NCI-H748 treated with DMSO at 0.1 percent for 48 hours (cell line): ENCODE measurements at regions not wholly inside any gene's neighbourhood (a gene's known extent, or its start where the extent isn't known, plus 50 kb on each side); places are given as distances from the start of the nearest gene placed in this dataset.
A peak's percentile ranks its signal among the peaks of the same experiment; 100 is the strongest.

Experiments
- DNase-seq: peaks from one replicate; lab custom pipeline; 2025; lab: John Stamatoyannopoulos, UW

- no peak for DNase-seq
Measured at GRCh38 chr2:122500316-122501105, 745.1 kb downstream of the TSN start.

- DNase-seq, result no peak
Measured at GRCh38 chr2:122506620-122507019, 751.2 kb downstream of the TSN start.

DNA sequence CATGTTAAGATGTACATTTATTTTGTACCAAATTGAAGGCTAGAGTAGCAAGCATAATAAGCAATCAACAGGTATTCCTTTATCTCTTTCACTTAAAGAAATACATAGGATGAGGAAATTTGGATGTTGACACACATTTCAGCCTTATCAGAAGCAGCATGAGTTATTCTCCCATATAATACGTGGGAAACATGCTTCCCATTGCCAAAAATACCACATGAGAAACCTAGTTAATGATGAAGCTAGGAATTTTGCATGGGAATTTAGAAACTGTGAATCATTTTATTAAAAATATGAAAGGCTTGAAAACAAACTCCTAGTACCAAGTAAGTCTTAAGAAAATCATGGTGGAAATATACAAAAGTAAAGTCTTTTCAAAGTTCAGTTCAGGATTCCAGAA, 751.8 kb downstream of the TSN start:
- DNase-seq, result no peak

- DNase-seq, result no peak
Measured at GRCh38 chr2:122512091-122512490, 756.6 kb downstream of the TSN start.

DNA sequence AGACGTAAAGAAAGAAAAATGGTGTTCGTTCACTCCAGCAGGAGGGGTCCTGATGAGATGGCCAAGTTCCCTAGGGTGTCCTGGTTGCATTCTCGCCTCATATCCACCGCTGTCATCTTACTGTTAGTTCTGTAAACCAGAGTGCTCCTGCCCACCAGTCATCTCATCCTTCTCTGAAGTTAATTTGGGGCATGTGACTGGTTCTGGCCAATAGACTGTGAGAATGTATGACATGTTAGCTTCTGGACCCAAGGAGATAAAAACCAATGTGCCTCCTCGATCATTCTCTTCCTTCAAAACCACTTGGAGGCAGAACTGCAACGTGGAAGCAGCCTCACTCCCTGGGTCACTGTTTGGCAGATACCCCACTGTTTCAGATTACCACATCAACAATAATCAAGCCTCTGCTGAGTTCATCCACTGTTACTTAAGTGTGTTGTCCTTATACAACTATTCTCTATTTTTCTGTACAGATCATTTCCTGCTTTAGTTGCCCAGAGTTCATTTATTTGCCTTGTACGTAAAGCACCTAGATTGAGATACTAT, 759.1 kb downstream of the TSN start:
- peak; percentile 17 for DNase-seq

- no peak for DNase-seq
Measured at GRCh38 chr2:122515731-122516290, 760.4 kb downstream of the TSN start.

DNA sequence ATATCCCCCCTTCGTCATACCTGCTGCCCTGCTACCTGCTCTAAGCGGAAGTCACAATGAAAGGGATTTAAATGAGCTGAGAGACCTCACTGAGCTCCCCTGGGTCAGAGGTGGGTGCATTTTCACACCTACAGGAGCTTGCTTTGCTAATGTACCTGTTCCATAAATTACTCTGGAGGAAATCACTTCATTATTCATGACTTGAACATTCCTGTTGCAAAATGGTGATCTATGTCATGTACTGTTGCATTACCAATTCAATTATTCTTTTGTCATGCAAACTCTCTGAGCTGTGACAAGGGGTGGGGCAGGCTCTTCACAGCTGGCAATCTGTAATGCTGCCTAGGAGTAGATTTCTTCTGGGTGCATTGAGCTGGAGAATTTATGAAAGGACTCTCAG, 761.3 kb downstream of the TSN start:
- DNase-seq, result no peak

GRCh38 chr2:122519366-122519765, 763.9 kb downstream of the TSN start:
- DNase-seq, result no peak

GRCh38 chr2:122519821-122520611, 764.6 kb downstream of the TSN start:
- no peak for DNase-seq

DNA sequence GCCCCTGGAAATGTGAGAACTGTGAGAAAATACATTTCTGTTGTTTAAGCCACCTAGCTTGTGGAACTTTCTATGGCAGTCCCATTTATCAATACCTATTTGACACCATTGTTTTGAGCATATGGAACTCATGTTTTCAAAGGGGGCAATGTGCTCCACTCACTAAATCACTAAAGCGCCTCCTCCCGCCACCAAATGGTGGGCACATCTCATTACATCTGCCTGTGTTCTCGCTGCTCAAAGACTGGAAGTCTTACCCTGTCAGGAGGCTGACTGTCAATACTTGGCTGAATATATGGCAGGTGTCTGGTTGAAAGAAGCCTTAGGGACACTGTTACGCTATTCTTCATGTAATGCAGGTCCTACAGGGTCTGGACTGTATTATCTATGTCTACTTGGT, 767.7 kb downstream of the TSN start:
- DNase-seq, result no peak

DNA sequence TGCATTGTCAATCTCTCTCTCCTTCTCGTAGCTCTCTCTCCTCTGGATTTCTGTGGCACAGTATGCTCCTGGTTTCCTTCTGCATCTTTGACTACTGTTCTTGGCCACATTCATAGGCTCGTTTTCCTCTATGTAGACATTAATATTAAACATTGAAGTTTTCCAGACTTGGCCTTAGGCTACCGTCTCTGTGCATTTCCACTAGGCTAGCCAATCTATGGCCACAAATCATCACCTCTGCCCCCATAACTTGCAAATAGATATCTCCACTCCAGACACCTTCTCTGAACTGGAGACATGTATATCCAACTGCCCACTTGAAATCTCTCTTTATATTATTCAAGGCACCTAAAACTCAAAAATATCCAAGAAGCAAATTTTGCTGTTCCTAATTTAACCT, 768.5 kb downstream of the TSN start:
- DNase-seq, result no peak

- DNase-seq, result no peak
Measured at GRCh38 chr2:122525336-122525735, 769.9 kb downstream of the TSN start.

DNA sequence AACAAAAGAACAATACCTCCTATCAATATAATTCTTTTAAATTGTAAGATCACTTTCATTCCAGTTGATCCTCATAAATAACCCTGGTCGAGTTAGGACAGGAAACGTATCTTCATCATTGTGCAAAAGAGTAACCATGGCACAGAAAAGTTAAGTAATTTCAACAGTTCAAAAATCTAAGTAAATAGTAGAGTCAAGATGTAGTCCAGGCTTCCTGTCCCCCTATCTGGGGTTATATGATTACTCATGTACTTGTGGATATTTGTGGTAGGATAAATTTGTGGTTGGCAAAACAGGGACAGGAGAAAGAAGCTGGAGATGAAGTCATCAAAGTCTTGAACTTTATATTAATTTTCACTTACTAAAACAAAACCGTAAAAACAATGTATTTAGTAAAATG, 772.6 kb downstream of the TSN start:
- no peak for DNase-seq

DNA sequence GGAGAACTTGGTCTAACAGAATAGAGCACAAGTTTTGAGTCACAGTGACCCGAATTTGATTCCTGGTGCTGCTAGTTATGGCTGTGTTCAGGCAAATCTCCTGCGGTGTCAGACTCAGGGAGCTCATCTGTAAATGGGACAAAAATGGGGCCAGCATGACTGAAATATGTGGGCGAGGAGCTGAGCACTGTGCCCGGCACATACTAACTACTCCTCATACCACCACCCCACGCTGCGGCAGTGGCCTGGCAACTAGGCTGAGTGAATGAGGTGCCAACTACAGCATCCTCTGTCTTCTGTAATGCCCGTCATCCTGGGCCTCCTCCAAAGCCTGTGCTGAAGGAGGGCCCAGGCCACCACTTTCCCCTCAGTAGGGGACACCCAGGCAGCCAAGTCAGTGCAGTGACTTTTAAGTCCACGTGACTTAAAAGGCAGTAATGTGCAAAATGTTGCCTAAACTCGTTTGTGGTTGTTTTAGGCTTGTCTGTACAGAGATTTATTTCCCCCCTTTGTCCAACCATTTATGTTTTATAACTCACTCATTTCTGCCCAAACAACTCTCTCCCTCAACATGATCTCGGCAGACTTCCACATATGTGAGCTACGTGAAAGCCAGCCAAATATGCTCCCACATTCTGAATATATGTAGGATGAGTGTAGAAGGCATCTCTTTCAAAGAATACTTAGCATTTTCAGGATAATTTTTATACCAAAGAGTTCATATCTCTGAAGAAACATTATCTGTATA, 773.7 kb downstream of the TSN start:
- DNase-seq, result no peak

DNA sequence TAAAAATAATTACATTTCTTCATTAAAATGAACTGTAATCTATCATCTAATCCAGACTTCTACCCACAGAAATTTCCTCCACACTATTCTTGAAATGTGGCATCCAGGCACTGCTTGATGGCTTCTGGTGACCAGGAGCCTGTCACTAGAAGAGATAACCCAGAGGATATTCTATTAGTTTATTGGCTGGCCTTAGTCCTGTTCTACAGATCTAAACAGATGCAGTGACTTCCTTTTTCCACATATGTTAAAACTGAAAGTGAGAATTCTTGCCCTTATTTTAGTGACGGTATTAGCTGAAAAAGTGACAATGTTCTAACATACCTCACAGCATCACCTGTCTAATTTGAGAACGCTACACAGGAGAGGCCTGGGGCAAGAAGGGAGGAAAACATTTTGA, 775.4 kb downstream of the TSN start:
- no peak for DNase-seq

- DNase-seq, result no peak
Measured at GRCh38 chr2:122531290-122532071, 776.0 kb downstream of the TSN start.

DNA sequence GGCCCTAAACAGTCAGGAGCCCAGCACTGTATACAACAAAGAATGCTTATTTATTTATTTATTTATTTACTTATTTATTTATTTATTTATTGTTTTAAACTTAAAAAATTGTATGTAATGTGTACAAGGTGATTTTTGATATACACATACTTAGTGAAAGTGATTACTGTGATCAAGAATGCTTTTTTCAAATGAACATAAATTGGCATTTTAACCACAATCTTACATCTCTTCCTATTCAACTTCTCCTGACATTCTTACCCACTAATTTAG, 776.6 kb downstream of the TSN start:
- no peak for DNase-seq

DNA sequence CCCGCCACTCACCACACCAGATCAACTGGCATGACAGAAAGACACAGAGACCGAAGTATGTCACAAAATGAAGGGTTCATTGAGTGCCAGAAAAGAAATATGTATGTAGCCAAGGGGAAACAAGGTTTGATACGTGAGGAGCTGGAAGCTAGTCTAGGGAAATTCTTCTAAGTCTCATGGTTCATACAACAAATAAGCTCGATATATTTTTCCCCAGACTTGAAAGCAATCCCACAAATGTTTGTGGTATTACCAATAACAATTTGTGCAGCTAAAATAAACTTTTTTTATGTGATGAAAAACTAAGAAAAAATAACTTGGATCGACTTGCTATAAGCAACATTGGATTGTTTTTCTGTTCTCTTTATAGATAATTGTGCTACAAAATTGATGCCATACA, 777.0 kb downstream of the TSN start:
- no peak for DNase-seq

DNA sequence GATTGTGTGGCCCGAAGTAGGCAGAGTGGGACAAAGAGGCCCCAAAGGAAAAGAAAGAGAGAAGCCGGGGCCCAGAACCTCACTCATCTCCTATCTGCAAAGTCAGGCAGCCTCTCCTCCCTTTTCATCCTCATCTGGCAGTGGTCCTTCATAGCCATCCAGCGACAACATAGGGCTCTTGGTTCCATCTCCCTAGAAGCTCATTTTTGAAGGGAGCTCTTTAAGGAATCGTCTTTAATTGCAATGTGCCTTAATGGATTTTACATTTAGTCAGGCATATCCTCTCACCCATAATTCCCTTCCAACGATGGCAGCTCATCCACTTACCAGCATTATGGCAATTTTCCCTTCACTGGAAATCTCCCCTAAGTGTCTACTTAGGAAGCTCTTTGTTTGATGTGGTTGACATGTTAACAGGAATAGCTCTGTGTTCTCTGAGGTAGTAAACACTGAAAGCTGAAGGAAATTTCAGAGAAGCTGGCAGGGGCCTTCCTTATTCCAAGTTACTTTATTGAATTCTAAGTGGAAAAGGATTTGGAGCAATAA, 780.6 kb downstream of the TSN start:
- no peak for DNase-seq

- DNase-seq, result no peak
Measured at GRCh38 chr2:122539311-122539710, 783.9 kb downstream of the TSN start.

DNA sequence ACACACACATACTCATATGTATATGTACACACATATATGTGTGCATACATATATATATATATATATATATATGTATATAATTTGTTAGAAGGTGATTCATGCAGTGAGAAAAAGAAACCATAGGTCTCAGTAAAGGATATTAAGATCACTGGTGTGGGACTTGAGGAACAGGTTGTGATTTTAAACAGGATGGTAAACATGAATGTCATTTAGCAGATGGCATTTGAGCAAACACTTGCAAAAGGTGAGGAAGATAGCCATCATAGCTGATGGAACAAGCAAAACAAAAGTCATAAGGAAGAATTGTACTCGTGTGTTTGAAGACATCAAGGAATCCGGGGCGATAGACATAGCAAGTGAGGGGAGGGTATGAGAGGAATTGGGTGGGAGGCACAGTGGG, 784.5 kb downstream of the TSN start:
- no peak for DNase-seq
